Brain microvascular endothelial cell (primary cell): ENCODE measurements at regions not wholly inside any gene's neighbourhood (a gene's known extent, or its start where the extent isn't known, plus 50 kb on each side); places are given as distances from the start of the nearest gene placed in this dataset.

Source experiments
- DNase-seq: peaks from one replicate; pipeline ENCODE4 v3.0.0-alpha.2; 2020
- H3K27ac ChIP-seq: fragments of 250-450 bp; sonication (Bioruptor Pico); 2 replicates; pipeline ENCODE4 v1.5.1; 2020; ENCODE audit warnings: mild to moderate bottlenecking, moderate library complexity
- H3K27me3 ChIP-seq: fragments of 250-450 bp; sonication (Bioruptor Pico); replicated peaks from 2 replicates; pipeline ENCODE4 v1.5.1; 2020; ENCODE audit warnings: mild to moderate bottlenecking
- H3K36me3 ChIP-seq: fragments of 250-450 bp; sonication (Bioruptor Pico); replicated peaks from 2 replicates; pipeline ENCODE4 v1.5.1; 2020; ENCODE audit warnings: mild to moderate bottlenecking
- H3K4me3 ChIP-seq: 2 replicates; pipeline ENCODE4 v1.5.1; 2011; ENCODE audit warnings: low read depth, mild to moderate bottlenecking, control low read depth, low read length, moderate library complexity
- CTCF ChIP-seq: IDR thresholded peaks from 2 replicates; pipeline ENCODE4 v1.5.1; 2011; ENCODE audit warnings: low read depth, mild to moderate bottlenecking, moderate library complexity, low read length, control low read depth, inconsistent platforms; ENCODE audit errors: missing control alignments
- in situ Hi-C: cut with HindIII; loops from 2 replicates; pipeline ENCODE4 v1.10.0; 2017; ENCODE audit warnings: low sequenced_read_pairs, low pct_ligation_motif_present

DNA sequence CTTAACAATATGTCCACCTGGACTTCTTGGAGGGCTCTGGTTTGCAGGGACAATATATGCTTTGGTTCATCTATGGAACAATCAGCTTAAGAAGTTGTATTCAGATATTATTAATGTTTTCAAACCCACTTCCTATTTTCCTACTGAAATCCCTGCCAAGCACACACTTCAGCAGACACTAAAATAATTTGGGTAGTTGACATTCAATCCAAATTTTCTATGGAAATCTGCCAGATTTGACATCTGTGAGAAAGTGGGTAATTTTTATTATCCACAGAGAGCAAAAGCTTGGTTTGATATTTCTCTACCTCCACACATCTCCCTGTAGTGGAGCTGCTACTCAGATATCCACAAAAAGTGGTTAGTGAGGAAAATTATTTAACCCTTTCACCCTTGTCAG is 378.8 kb upstream of the SOX5 start:
- in situ Hi-C loops: no loop called here
- Histone ChIP-seq H3K4me3 (no peak overlapping the region), H3K36me3 (no peaks in the 10 kb centered on the region), H3K27me3 (no peaks in the 10 kb centered on the region), H3K27ac (no peak overlapping the region)
- DNase-seq: no peak
- TF ChIP-seq CTCF: no peak

GRCh38 chr12:24325331-24325730 is 375.9 kb upstream of the SOX5 start:
- H3K4me3 ChIP-seq: no peak overlapping the region
- no peak overlapping the region for H3K27ac ChIP-seq
- in situ Hi-C loops: no loop called here
- no peaks in the 10 kb centered on the region for H3K36me3 ChIP-seq
- H3K27me3 ChIP-seq: no peaks in the 10 kb centered on the region
- TF ChIP-seq CTCF: no peak
- no peak for DNase-seq

DNA sequence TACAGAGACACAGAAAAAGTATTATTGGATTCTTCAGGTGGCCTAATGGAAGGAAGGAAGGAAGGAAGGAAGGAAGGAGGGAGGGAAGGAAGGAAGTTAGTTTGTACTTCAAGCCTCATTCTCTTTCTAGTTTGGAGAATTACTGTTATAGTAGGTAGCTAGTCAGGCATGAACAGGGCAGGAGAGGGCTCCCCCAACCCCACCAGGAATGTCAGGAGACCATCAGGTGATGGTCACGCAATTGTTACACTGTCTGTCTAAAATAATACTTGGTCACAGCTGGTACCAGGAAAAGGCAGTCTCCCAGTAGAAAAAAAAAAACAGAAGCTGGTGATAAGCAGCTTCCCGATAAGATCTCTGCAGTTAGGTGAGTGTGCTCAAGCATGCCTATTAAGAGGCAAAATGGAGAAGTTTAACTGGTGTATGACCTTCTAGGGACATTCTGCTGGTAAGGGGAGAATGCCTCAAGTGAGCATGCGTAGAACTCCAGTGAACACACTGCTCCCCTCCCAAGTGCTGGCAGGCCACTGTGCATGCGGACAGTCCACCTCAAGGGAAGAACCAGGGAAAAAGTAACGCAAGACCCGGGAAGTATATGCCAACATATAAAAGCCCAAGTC is 358.4 kb upstream of the SOX5 start:
- H3K27me3 ChIP-seq: no peaks in the 10 kb centered on the region
- in situ Hi-C loops: no loop called here
- no peak for DNase-seq
- TF ChIP-seq CTCF: no peak
- H3K27ac ChIP-seq: no peak overlapping the region
- H3K36me3 ChIP-seq: no peaks in the 10 kb centered on the region
- H3K4me3 ChIP-seq: no peak overlapping the region

- Histone ChIP-seq H3K4me3 (no peak overlapping the region), H3K27ac (no peak overlapping the region), H3K27me3 (no peaks in the 10 kb centered on the region), H3K36me3 (no peaks in the 10 kb centered on the region)
- no peak for DNase-seq
- no peak for TF ChIP-seq CTCF
- in situ Hi-C loops: no loop called here
Observed at GRCh38 chr12:24307153-24307552, 357.7 kb upstream of the SOX5 start.

DNA sequence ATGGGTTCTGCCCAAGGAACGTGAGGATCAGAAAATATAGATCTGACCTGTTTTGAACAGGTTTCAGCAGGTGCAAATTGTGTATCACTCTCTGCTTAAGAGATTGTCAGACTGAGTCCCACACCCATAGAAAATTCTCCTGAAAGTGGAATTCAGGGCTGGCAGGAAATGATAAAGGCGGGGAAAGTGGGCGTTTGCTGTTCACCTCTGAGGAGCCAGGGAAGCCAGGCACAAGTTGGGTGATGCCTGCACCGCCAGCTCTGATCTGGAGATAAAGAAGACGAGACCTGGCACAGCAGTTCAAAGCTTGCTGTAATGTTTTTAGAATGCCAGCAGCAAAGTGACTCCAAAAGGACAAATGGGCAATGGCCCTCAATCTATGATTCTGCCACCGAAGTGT is 356.5 kb upstream of the SOX5 start:
- DNase-seq: no peak
- in situ Hi-C loops: no loop called here
- no peak overlapping the region for H3K4me3 ChIP-seq
- TF ChIP-seq CTCF: no peak
- H3K27ac ChIP-seq: no peak overlapping the region
- H3K36me3 ChIP-seq: no peaks in the 10 kb centered on the region
- no peaks in the 10 kb centered on the region for H3K27me3 ChIP-seq

DNA sequence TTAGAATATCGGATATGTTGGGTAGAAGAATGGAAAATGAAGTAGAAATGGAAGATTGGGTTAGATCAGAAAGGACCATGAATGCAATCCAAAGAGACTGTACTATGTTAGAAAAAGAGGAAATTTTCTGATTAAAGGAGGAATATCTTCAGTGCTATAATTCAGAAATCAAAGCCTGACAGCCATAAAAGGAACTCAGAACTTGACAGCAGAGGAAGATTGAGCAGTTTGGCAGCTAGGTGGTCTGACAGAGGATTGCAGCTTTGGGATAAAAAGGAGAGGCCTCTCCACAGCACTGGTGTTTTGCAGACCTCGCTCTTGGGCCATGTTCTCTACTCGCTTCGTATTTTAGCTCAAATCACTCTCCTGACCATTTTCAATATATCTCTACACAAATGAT is 354.8 kb upstream of the SOX5 start:
- no peak for TF ChIP-seq CTCF
- Histone ChIP-seq H3K4me3 (no peak overlapping the region), H3K27me3 (no peaks in the 10 kb centered on the region), H3K27ac (no peak overlapping the region), H3K36me3 (no peaks in the 10 kb centered on the region)
- DNase-seq: no peak
- in situ Hi-C loops: no loop called here
